AG04449 (cell line): ENCODE measurements at regions not wholly inside any gene's neighbourhood (a gene's known extent, or its start where the extent isn't known, plus 50 kb on each side); places are given as distances from the start of the nearest gene placed in this dataset.

ENCODE experiments used
- CTCF ChIA-PET: fragments of 350-600 bp; formaldehyde crosslinking; extraction: SDS; loops from one replicate; lab custom pipeline; 2021; ENCODE audit warnings: antibody characterized with exemption; lab: Yijun Ruan, JAX
- POLR2A ChIA-PET: fragments of 400-600, 350-600 bp; formaldehyde crosslinking; extraction: SDS; loops from one replicate; lab custom pipeline; 2020; ENCODE audit warnings: antibody characterized with exemption, inconsistent platforms; lab: Yijun Ruan, JAX
- DNase-seq: peaks from one replicate; pipeline ENCODE4 v3.0.0-alpha.2; 2010; ENCODE audit warnings: low read depth, low spot score
- H3K4me3 ChIP-seq: 2 replicates; pipeline ENCODE4 v1.5.1; 2011; ENCODE audit warnings: low read depth, mild to moderate bottlenecking, control low read depth, low read length
- CTCF ChIP-seq: IDR thresholded peaks from one replicate; pipeline ENCODE4 v1.5.1; 2011; ENCODE audit warnings: mild to moderate bottlenecking, moderate library complexity, low read length, control low read depth, inconsistent platforms; ENCODE audit not compliant: insufficient read depth; ENCODE audit errors: missing control alignments

- ChIA-PET CTCF (no interaction called here), POLR2A (no interaction called here)
- DNase-seq = no peak
- no peak overlapping the region for H3K4me3 ChIP-seq
- no peak for TF ChIP-seq CTCF
Measured at GRCh38 chr11:69357458-69358397, 63.8 kb downstream of the MYEOV start.

- DNase-seq = no peak
- H3K4me3 ChIP-seq = no peak overlapping the region
- CTCF ChIA-PET = no interaction called here
- TF ChIP-seq CTCF = no peak
- POLR2A ChIA-PET = no interaction called here
Measured at GRCh38 chr11:69358398-69359020, 64.6 kb downstream of the MYEOV start.

- TF ChIP-seq CTCF = no peak
- no peak overlapping the region for H3K4me3 ChIP-seq
- DNase-seq = no peak
- POLR2A ChIA-PET = interaction anchor here (1.0 kb wide), 1 partner anchor 279 kb away, joined by 3 read pairs; no protein-coding TSS in a partner anchor
- CTCF ChIA-PET = interaction anchor here (1.4 kb wide), 1 partner anchor 68 kb away, joined by 3 read pairs; no protein-coding TSS in a partner anchor
Measured at GRCh38 chr11:69359735-69360480, 66.0 kb downstream of the MYEOV start.

GRCh38 chr11:69360606-69361005, 66.7 kb downstream of the MYEOV start:
- DNase-seq = no peak
- H3K4me3 ChIP-seq = no peak overlapping the region
- ChIA-PET POLR2A (interaction anchor here (1.0 kb wide), 1 partner anchor 278 kb away, joined by 3 read pairs; no protein-coding TSS in a partner anchor), CTCF (interaction anchor here (1.1 to 1.9 kb wide), 3 partner anchors 13 to 259 kb away, joined by 3 to 6 read pairs (median 3); no protein-coding TSS in a partner anchor)
- TF ChIP-seq CTCF = no peak

GRCh38 chr11:69361048-69361447, 67.1 kb downstream of the MYEOV start:
- POLR2A ChIA-PET = no interaction called here
- TF ChIP-seq CTCF = no peak
- no peak overlapping the region for H3K4me3 ChIP-seq
- DNase-seq = no peak
- CTCF ChIA-PET = interaction anchor here (1.1 to 1.9 kb wide), 3 partner anchors 12 to 260 kb away, joined by 3 to 6 read pairs (median 3); no protein-coding TSS in a partner anchor
